Upper lobe of left lung (tissue), 4 donors: ENCODE measurements at regions not wholly inside any gene's neighbourhood (a gene's known extent, or its start where the extent isn't known, plus 50 kb on each side); places are given as distances from the start of the nearest gene placed in this dataset.

Source experiments
- CTCF ChIP-seq, 6 experiments: fragments of 450-650 bp in 4 of 6; fragments of 200-600 bp in 2 of 6; sonication (generic) in 2 of 6; IDR thresholded peaks; one replicate each; pipeline ENCODE4 v1.5.1; 2016 to 2019; ENCODE audit warnings: antibody characterized with exemption in 6 of 6
- EP300 ChIP-seq, 4 donors: sonication (generic); formaldehyde crosslinking; IDR thresholded peaks; one replicate each; pipeline ENCODE4 v1.5.1; 2017; ENCODE audit warnings: antibody characterized with exemption in 4 of 4, control low read depth in 2 of 4
- POLR2AphosphoS5 ChIP-seq, 2 donors: sonication (generic); formaldehyde crosslinking; IDR thresholded peaks; one replicate each; pipeline ENCODE4 v1.5.1; 2017; ENCODE audit warnings: antibody characterized with exemption in 2 of 2

DNA sequence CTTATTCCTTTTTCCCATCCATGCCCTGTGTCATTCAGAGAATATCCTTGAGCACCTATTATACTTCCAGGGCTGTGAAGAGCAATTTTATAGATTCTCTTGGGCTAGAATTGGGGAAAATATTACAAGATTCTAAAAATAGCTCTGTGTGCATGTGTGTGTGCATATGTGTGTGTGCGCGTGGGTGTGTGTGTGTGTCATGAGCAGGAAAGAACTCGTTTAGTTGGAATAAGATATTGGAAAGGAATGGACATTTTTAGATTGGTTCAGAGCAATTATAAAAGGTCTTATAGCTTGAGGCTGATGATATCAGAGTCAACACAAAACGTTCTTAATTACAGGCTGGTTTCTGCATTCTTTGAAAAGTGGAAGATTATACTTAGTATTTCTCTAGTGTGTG lies 212.1 kb upstream of the COPS8 start:
- no peak for TF ChIP-seq EP300 (IDR thresholded peaks at IDR 0.05)
- TF ChIP-seq POLR2AphosphoS5 (IDR thresholded peaks at IDR 0.05) = no peak
- no peak for TF ChIP-seq CTCF (IDR thresholded peaks at IDR 0.05)
